Osteocyte (in vitro differentiated cells): ENCODE measurements at regions not wholly inside any gene's neighbourhood (a gene's known extent, or its start where the extent isn't known, plus 50 kb on each side); places are given as distances from the start of the nearest gene placed in this dataset.

Experiments used
- DNase-seq: peaks from one replicate; pipeline ENCODE4 v3.0.0; 2021; ENCODE audit warnings: mixed read lengths; ENCODE audit not compliant: unreplicated experiment; ENCODE audit errors: extremely low spot score
- H3K27ac Mint-ChIP-seq: one replicate; pipeline ENCODE4 v1.8.0; 2021; ENCODE audit warnings: mild to moderate bottlenecking, mixed read lengths; ENCODE audit not compliant: unreplicated experiment
- H3K27me3 Mint-ChIP-seq: one replicate; pipeline ENCODE4 v1.8.0; 2021; ENCODE audit warnings: mixed read lengths; ENCODE audit not compliant: unreplicated experiment
- H3K36me3 Mint-ChIP-seq: one replicate; pipeline ENCODE4 v1.8.0; 2021; ENCODE audit warnings: mixed read lengths; ENCODE audit not compliant: unreplicated experiment
- H3K4me1 Mint-ChIP-seq: one replicate; pipeline ENCODE4 v1.8.0; 2021; ENCODE audit warnings: mixed read lengths; ENCODE audit not compliant: unreplicated experiment
- H3K4me3 Mint-ChIP-seq: one replicate; pipeline ENCODE4 v1.8.0; 2021; ENCODE audit warnings: mild to moderate bottlenecking, moderate library complexity, mixed read lengths; ENCODE audit not compliant: unreplicated experiment
- H3K9me3 Mint-ChIP-seq: one replicate; pipeline ENCODE4 v1.8.0; 2021; ENCODE audit warnings: mixed read lengths; ENCODE audit not compliant: unreplicated experiment
- CTCF ChIP-seq: fragments of 200-600 bp; sonication (generic); IDR thresholded peaks from 2 replicates; pipeline ENCODE4 v1.5.0; 2021; ENCODE audit warnings: antibody characterized with exemption, mild to moderate bottlenecking, moderate library complexity

GRCh38 chr4:124804041-124804440 is 91.5 kb upstream of the ANKRD50 start:
- H3K9me3 Mint-ChIP-seq, result peaks cover 17% of the 10 kb centered on the region
- H3K4me3 Mint-ChIP-seq, result no peak overlapping the region
- no peak for TF ChIP-seq CTCF
- DNase-seq, result no peak
- H3K27me3 Mint-ChIP-seq, result no peaks in the 10 kb centered on the region
- no peaks in the 10 kb centered on the region for H3K4me1 Mint-ChIP-seq
- H3K27ac Mint-ChIP-seq, result no peak overlapping the region
- no peaks in the 10 kb centered on the region for H3K36me3 Mint-ChIP-seq

GRCh38 chr4:124803641-124804040 is 91.1 kb upstream of the ANKRD50 start:
- no peaks in the 10 kb centered on the region for H3K4me1 Mint-ChIP-seq
- H3K4me3 Mint-ChIP-seq, result no peak overlapping the region
- no peak overlapping the region for H3K27ac Mint-ChIP-seq
- TF ChIP-seq CTCF, result no peak
- DNase-seq, result no peak
- H3K27me3 Mint-ChIP-seq, result no peaks in the 10 kb centered on the region
- peaks cover 17% of the 10 kb centered on the region for H3K9me3 Mint-ChIP-seq
- no peaks in the 10 kb centered on the region for H3K36me3 Mint-ChIP-seq

- Mint-ChIP-seq H3K27me3 (no peaks in the 10 kb centered on the region), H3K27ac (no peak overlapping the region), H3K36me3 (no peaks in the 10 kb centered on the region), H3K4me3 (no peak overlapping the region), H3K9me3 (peaks cover 17% of the 10 kb centered on the region), H3K4me1 (peaks cover 4% of the 10 kb centered on the region)
- no peak for DNase-seq
- TF ChIP-seq CTCF, result no peak
Observed at GRCh38 chr4:124803026-124803425, 90.5 kb upstream of the ANKRD50 start.

DNA sequence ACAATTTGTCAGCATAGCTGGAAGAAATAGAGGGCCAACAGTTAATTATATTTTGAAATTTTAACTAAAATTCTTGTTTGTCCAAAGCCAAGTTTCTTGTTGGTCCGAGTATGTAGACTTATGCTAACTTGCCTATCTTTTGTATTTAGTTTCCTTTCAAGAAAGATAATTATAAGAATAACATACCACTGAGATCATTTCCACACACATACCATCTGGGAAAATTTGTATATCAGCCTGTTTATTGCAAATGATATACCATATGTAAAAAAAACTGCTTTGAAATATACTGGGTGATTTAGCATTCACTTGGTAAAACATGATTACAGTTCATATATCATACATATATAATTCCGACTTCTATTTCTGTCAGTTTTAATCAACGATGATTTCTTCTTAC is 84.7 kb upstream of the ANKRD50 start:
- TF ChIP-seq CTCF, result no peak
- Mint-ChIP-seq H3K4me1 (peaks cover 32% of the 10 kb centered on the region), H3K36me3 (peaks cover 4% of the 10 kb centered on the region), H3K27me3 (no peaks in the 10 kb centered on the region), H3K27ac (peak overlapping the region; percentile 72), H3K4me3 (no peak overlapping the region), H3K9me3 (peaks cover 24% of the 10 kb centered on the region)
- no peak for DNase-seq

DNA sequence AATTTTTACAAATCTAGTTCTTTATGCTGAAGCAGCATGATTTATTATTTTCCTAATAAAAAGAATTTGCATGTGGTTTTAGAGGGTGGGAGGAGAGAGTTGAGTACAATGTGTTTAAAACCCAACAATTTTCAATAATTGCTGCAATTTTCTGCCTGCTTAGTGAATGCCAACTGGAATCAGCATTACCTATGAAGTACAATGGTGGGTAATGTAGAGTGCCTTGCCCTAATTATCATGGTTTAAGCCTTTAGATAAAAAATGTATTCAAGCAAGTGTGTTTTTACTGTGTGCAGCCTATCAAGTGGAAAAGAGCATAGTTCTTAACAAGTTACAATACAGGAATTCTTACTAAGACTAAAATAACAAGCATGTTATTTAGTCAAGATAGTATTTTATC is 77.9 kb upstream of the ANKRD50 start:
- H3K4me1 Mint-ChIP-seq, result peaks cover 10% of the 10 kb centered on the region
- H3K27ac Mint-ChIP-seq, result no peak overlapping the region
- peaks cover 14% of the 10 kb centered on the region for H3K9me3 Mint-ChIP-seq
- H3K36me3 Mint-ChIP-seq, result peaks cover 4% of the 10 kb centered on the region
- no peak for DNase-seq
- TF ChIP-seq CTCF, result no peak
- no peak overlapping the region for H3K4me3 Mint-ChIP-seq
- no peaks in the 10 kb centered on the region for H3K27me3 Mint-ChIP-seq
